Esophagus squamous epithelium (tissue), 5 donors: ENCODE measurements at regions not wholly inside any gene's neighbourhood (a gene's known extent, or its start where the extent isn't known, plus 50 kb on each side); places are given as distances from the start of the nearest gene placed in this dataset.

ENCODE experiments used
- DNase-seq: peaks from one replicate; lab custom pipeline; 2025; lab: John Stamatoyannopoulos, UW
- H3K27ac ChIP-seq, 4 donors: fragments of 200-600 bp; sonication (generic); one replicate each; pipeline ENCODE4 v1.5.1; 2016 to 2019; ENCODE audit warnings: mild to moderate bottlenecking in 1 of 4
- H3K27me3 ChIP-seq, 4 donors: fragments of 200-600 bp; sonication (generic); 1 replicate in 3 of 4; 2 replicates in 1 of 4; pipeline versions ENCODE4 v1.5.1 to v1.6.0; 2017 to 2021; ENCODE audit warnings: antibody characterized with exemption in 1 of 4
- H3K36me3 ChIP-seq, 3 donors: fragments of 200-600 bp; sonication (generic); one replicate each; pipeline ENCODE4 v1.5.1; 2016 to 2019
- H3K4me1 ChIP-seq, 3 donors: fragments of 200-600 bp; sonication (generic); one replicate each; pipeline ENCODE4 v1.5.1; 2017 to 2019
- H3K4me3 ChIP-seq, 4 donors: fragments of 200-600 bp; sonication (generic); 1 replicate in 3 of 4; 2 replicates in 1 of 4; pipeline ENCODE4 v1.5.1; 2016 to 2019; ENCODE audit warnings: mild to moderate bottlenecking in 2 of 4, moderate library complexity in 1 of 4
- H3K9me3 ChIP-seq, 3 donors: fragments of 200-600 bp; sonication (generic); one replicate each; pipeline ENCODE4 v1.5.1; 2016 to 2019
- POLR2A ChIP-seq, 4 donors: fragments of 450-650 bp; IDR thresholded peaks; one replicate each; pipeline ENCODE4 v1.6.1; 2017; ENCODE audit warnings: antibody characterized with exemption in 4 of 4, mild to moderate bottlenecking in 4 of 4, moderate library complexity in 3 of 4
- WGBS, 2 donors: methylation state at CpG; one replicate each; pipeline ENCODE4 v1.1.5; 2018; 5-methylcytosine and 5-hydroxymethylcytosine counted together
- intact Hi-C: fragments of 100-400 bp; cut with DNase I; formaldehyde crosslinking; loops from one replicate; pipeline ENCODE4 v1.15.0; 2022
- TF ChIP-seq, protein P1 (sequence below), 6 experiments: fragments of 450-650 bp in 4 of 6; fragments of 200-600 bp in 2 of 6; sonication (generic) in 2 of 6; IDR thresholded peaks; one replicate each; pipeline ENCODE4 v1.5.1; 2016 to 2019; ENCODE audit warnings: antibody characterized with exemption in 6 of 6, mild to moderate bottlenecking in 4 of 6, moderate library complexity in 4 of 6
- donor health status: DM: yes; HTN: yes; CAD: no.

DNA sequence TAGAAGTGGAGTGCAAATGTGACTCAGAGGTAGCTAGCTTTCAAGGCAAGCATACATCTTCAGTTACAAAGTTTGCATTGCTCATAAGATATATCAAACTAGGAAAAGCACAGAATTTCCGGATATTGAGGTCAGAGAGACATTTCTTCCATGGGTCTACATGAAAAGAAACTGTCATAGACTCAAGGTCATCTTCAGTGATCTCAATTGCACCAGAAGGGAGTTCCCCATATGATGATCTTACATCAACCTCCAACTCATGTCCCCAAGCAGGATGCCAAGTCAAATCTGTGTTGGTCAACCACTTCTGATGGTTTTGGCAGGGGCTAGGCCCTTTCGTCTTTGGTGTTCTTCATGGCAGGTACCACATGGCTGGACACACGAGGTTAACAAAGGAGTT is 459.9 kb upstream of the MAF start:
- 73 to 82% methylated on average over 3 of the region's 3 CpGs for WGBS, 2 donors
- TF ChIP-seq POLR2A (IDR thresholded peaks at IDR 0.05): no peak
- TF ChIP-seq, protein P1, sequence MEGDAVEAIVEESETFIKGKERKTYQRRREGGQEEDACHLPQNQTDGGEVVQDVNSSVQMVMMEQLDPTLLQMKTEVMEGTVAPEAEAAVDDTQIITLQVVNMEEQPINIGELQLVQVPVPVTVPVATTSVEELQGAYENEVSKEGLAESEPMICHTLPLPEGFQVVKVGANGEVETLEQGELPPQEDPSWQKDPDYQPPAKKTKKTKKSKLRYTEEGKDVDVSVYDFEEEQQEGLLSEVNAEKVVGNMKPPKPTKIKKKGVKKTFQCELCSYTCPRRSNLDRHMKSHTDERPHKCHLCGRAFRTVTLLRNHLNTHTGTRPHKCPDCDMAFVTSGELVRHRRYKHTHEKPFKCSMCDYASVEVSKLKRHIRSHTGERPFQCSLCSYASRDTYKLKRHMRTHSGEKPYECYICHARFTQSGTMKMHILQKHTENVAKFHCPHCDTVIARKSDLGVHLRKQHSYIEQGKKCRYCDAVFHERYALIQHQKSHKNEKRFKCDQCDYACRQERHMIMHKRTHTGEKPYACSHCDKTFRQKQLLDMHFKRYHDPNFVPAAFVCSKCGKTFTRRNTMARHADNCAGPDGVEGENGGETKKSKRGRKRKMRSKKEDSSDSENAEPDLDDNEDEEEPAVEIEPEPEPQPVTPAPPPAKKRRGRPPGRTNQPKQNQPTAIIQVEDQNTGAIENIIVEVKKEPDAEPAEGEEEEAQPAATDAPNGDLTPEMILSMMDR (IDR thresholded peaks at IDR 0.05): no peak
- intact Hi-C loops: no loop called here

DNA sequence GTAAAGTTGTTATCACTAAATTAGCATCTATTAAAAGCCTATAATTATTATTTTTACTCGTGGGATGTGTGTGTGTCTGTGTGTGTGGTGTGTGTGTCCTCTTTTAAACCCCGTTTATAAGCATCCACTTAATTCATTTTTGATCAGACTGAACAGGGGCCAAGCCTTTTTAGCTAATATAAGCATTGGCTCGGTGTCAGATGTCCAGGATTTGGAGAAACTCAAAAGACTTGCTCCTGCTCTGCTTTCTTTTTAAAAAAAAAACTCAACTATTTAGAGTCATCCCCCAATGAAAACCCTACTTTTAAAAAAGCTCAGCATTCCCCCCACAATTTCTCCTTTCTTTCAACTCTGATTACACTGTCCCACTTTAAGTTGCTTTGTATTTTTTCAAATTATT is 459.3 kb upstream of the MAF start:
- intact Hi-C loops: no loop called here
- H3K9me3 ChIP-seq: no peaks in the 10 kb centered on the region
- no peaks in the 10 kb centered on the region for H3K36me3 ChIP-seq
- no peak for DNase-seq
- TF ChIP-seq, protein P1 (IDR thresholded peaks at IDR 0.05): no peak
- TF ChIP-seq POLR2A (IDR thresholded peaks at IDR 0.05): no peak
- WGBS, 2 donors: 25 to 68% methylated on average over 3 of the region's 3 CpGs
- H3K27ac ChIP-seq: peak overlapping the region in 2 of 4 donors; percentile 27 to 76
- peaks cover 12 to 73% (median 20%) of the 10 kb centered on the region in 3 donors for H3K4me1 ChIP-seq
- no peaks in the 10 kb centered on the region for H3K27me3 ChIP-seq
- H3K4me3 ChIP-seq: no peak overlapping the region

More for the DNA sequence above, 459.9 kb upstream of the MAF start:
- Histone ChIP-seq H3K27me3 (no peaks in the 10 kb centered on the region), H3K9me3 (no peaks in the 10 kb centered on the region), H3K4me1 (peaks cover 12 to 74% (median 20%) of the 10 kb centered on the region in 3 donors), H3K4me3 (no peak overlapping the region), H3K36me3 (no peaks in the 10 kb centered on the region), H3K27ac (no peak overlapping the region)
- no peak for DNase-seq

DNA sequence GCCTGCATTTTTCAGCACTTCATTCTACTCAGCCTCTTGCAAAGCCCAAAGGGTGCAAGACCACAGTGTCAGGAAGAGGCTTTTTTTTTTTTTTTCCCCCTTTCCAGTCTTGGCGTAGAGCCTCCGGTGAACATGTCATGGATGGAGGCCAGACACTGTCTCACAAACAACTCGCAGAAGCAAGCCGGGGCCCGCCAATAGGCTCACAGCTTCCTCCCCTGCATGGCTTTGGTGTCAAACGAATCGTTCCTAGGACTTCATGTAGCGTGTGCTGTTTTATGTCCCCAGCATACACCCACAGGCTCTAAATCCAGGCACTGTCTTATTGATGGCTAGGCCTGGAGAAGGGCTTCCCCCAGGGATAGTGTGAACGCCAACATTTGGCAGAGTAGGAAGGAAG is 457.7 kb upstream of the MAF start:
- intact Hi-C loops: no loop called here
- Histone ChIP-seq H3K9me3 (no peaks in the 10 kb centered on the region), H3K36me3 (no peaks in the 10 kb centered on the region), H3K27me3 (no peaks in the 10 kb centered on the region), H3K4me3 (peak overlapping the region in 1 of 4 donors; percentile 21), H3K4me1 (peaks cover 12 to 59% (median 20%) of the 10 kb centered on the region in 3 donors), H3K27ac (peak overlapping the region in 3 of 4 donors; percentile 43 to 76 (median 73))
- no peak for TF ChIP-seq POLR2A (IDR thresholded peaks at IDR 0.05)
- TF ChIP-seq, protein P1 (IDR thresholded peaks at IDR 0.05): no peak
- 4 to 41% methylated on average over 7 to 8 of the region's 9 CpGs for WGBS, 2 donors
- no peak for DNase-seq

DNA sequence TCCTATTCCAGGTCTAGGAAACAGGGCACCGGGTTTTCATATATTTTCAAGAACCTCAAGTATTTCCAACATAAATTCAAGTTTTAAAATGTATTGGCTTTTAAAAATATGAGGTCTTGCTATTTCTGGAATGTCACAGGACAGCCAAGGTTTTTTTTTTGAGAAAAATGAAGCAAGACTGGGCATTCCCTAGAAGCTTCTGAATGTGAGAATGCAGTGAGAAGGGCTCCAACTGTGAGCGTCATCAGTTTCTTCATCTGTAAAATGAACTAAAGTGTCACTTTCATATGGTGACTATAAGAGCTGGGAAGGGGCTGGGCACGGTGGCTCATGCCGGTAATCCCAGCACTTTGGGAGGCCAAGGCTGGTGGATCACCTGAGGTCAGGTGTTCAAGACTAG is 455.8 kb upstream of the MAF start:
- intact Hi-C loops: no loop called here
- Histone ChIP-seq H3K27me3 (no peaks in the 10 kb centered on the region), H3K4me3 (no peak overlapping the region), H3K4me1 (peaks cover 12 to 53% (median 20%) of the 10 kb centered on the region in 3 donors), H3K9me3 (no peaks in the 10 kb centered on the region), H3K36me3 (no peaks in the 10 kb centered on the region), H3K27ac (no peak overlapping the region)
- 86 to 87% methylated on average over 4 of the region's 4 CpGs for WGBS, 2 donors
- DNase-seq: no peak
- TF ChIP-seq, protein P1 (IDR thresholded peaks at IDR 0.05): no peak
- TF ChIP-seq POLR2A (IDR thresholded peaks at IDR 0.05): no peak

DNA sequence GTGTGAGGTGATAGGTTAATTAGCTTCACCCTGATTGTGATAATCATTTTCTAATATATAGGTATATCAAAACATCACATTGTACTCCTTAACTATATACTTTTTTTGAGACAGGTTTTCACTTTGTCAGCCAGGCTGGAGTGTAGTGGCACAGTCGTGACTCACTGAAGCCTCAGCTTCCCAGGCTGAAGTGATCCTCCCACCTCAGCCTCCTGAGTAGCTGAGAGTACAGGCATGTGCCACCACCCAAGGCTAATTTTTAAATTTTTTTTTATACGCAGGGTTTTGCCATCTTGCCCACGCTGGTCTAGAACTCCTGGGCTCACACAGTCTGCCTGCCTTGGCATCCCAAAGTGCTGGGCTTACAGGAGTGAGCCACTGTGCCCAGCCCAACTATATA is 455.3 kb upstream of the MAF start:
- no peak for DNase-seq
- intact Hi-C loops: no loop called here
- 88 to 90% methylated on average over 3 of the region's 3 CpGs for WGBS, 2 donors
- Histone ChIP-seq H3K4me3 (no peak overlapping the region), H3K9me3 (no peaks in the 10 kb centered on the region), H3K27ac (no peak overlapping the region), H3K36me3 (no peaks in the 10 kb centered on the region), H3K27me3 (no peaks in the 10 kb centered on the region), H3K4me1 (peaks cover 12 to 53% (median 20%) of the 10 kb centered on the region in 3 donors)
- no peak for TF ChIP-seq POLR2A (IDR thresholded peaks at IDR 0.05)
- TF ChIP-seq, protein P1 (IDR thresholded peaks at IDR 0.05): no peak
